HG03139 (cell line): ENCODE measurements at regions not wholly inside any gene's neighbourhood (a gene's known extent, or its start where the extent isn't known, plus 50 kb on each side); places are given as distances from the start of the nearest gene placed in this dataset.

Experiments
- ATAC-seq: cut with Tn5 transposase; IDR thresholded peaks from one replicate; pipeline ENCODE4 v1.9.1; 2021; ENCODE audit not compliant: unreplicated experiment

- no peak for ATAC-seq
Observed at GRCh38 chr13:40376867-40377535, 289.4 kb downstream of the FOXO1 start.

DNA sequence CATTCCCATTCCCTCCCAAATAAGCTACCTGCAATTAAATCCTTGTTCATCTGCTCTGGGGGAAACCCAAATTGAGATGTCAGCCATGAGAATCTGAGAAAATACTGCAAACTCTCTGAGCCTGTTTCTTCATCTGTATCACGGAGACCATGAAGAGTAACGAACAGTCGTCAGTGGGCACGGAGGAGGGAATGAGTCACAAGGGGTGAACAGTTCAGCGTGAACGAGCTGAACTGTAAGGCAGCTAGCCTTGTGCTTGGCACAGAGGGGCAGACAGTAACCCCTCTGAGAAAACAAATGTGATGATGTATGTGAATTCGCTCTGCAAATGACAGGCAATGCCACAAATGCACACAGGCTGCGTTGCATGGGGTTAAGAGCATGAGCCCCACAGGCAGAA, 288.7 kb downstream of the FOXO1 start:
- no peak for ATAC-seq

- no peak for ATAC-seq
Observed at GRCh38 chr13:40379196-40379595, 287.2 kb downstream of the FOXO1 start.

DNA sequence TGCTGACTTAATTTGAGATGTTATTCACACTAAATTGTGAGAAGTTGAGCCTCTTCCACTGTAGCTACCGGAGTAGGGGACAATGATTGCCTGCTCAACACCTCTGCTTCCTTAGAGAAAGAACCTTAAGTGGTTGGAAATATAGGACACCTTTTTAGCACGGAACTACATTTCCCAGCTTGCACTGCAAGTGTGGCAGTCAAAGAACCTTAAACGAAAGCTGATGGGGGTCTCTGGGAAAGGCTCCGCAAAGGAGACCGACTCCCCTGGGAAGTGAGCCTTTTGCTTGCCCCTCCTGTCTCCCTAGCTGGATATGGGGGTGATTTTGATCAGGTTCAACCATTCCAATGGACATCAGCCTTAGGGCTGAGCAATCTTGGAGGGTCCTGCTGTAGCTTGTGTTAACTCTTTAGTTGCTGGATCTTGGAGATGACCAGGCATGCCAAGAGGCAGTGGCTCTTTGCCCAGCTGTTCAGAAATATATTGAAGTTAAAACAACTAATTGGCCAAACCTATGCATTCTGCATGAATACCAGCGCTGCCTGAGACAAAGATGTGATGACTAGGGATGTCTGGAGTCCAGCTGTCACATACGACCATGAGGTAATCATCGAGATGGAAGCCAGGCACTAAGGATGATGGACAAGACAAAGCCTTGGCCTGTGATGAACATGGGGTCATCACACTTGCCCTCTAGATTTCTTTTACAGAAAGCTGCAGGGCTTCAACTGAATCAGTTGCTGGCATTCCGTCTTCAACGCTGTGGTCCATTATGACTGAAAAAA, 286.5 kb downstream of the FOXO1 start:
- ATAC-seq: no peak

DNA sequence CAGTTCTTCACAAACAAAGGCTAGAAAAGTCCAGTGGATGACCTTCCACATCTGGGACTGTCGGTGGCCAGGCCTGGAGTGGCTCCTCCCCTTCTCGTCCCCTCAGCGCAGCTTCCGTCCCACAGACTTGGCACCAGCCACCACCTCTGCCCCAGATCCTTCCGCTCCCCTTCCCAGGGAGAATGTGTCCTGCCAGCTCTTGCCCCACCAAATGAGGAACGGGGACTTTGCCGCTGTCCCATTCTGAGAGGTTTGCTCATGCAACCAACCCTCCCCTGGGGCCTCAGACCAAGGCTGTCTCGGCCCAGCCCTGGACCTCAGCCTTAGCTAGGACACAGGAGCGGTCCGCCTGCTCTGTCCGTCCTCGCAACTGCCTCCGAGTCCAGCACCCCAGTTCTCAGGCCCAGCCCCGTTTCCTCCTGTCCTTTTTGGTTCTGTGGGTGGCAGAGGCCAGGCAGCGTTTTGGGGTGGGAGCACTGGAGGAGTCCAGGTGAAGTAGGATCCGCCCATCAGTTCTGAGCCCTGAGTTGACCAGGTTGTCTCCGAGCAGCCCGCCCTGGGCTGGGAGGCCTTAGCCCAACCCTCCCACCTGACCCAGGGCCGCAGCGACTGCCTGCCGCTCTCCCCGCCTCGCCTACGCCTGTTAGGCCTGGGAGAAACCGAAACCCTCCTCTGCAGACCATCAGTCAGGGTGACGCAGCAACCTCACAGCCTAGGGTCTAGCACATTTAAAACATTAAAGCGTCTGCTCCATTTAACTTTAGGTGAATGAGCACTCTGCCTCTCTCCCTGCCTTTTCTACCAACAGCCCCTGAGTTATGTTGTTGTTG, 284.3 kb downstream of the FOXO1 start:
- ATAC-seq: no peak

- no peak for ATAC-seq
Observed at GRCh38 chr13:40383132-40383531, 283.3 kb downstream of the FOXO1 start.

- ATAC-seq: no peak
Observed at GRCh38 chr13:40383885-40384284, 282.6 kb downstream of the FOXO1 start.

DNA sequence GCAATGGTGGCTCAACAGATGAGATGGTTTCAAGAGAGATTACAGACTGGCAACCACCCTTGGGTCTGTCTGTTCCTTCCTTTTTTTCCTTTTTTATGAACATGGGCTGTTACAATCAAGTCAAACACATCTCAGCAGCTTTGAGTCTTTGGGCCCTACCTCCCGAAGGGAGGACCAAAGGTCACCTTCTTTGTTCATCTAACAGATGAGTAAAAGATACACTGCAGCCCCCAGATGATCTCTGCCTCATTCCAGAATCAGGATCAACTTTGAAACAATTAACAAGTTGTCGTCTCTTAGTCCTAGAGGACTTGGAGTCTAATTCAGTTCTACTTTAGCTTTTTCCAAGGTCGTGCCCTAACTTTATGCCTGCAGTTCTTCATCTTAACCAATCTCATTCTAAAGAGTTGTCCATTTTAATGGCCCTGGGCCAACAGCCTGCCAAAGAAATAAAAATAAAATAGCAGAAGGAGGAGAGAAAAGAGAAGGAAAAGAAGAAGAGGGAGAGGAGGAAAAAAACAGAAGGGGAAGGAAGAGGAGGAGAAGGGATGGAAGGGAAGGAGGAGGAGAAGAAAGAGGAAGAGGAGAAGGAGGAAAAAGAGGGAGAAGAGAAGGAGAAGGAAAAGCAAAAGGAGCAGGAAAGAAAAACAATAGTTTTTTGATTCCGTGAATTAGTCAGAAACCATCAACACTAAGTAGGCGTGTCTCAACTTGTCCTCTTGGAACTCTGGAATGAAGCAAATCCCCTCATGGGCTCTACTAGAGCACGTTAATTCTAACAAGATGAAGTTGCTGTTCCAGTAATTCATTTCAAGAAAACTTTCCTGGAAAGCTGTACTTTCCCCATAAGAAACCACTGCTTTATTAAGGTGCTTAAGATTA, 281.2 kb downstream of the FOXO1 start:
- ATAC-seq: no peak

- no peak for ATAC-seq
Observed at GRCh38 chr13:40385858-40386180, 280.6 kb downstream of the FOXO1 start.

- ATAC-seq: no peak
Observed at GRCh38 chr13:40386586-40386985, 279.9 kb downstream of the FOXO1 start.

DNA sequence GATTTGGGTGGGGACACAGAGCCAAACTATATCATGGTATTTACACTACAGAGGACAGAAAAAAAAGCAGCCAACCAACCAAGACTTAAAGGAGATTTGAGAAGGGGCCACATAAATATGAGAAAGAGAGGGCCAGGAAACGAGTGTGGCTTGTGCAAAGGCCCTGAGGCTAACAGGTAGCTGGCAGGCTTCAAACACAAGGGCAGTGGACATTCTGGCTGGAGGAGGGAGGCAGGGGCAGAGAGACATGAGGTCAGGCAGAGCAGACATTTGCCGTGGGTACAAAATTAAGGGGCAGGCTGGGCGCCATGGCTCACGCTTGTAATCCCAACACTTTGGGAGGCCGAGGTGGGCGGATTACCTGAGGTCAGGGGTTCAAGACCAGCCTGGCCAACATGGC, 278.7 kb downstream of the FOXO1 start:
- ATAC-seq: no peak

- ATAC-seq: peak; percentile 100
Observed at GRCh38 chr13:40388617-40389016, 277.8 kb downstream of the FOXO1 start.

GRCh38 chr13:40389081-40389641, 277.3 kb downstream of the FOXO1 start:
- ATAC-seq: peak; percentile 29

- no peak for ATAC-seq
Observed at GRCh38 chr13:40390401-40390916, 276.0 kb downstream of the FOXO1 start.

DNA sequence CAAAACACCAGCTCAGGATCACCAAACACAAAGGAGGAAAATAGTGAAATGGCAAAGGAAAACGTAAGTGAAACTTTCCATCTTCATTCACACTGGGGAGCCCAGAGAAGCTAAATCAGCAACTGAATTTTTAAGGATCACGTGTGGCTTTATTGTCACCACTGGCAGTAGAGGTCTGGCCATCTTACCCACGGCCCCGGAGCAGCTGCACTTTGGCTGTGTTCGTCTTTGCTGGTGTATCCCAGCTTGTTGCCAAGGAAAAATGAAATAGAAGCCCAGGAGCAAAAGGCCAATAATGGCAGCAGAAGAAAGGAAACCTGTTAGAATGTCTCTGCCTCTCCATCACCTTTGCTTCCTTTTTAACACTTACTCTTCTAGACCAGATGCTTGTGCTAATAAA, 274.7 kb downstream of the FOXO1 start:
- ATAC-seq: no peak

- ATAC-seq: no peak
Observed at GRCh38 chr13:40394304-40394985, 272.0 kb downstream of the FOXO1 start.

GRCh38 chr13:40398065-40398464, 268.4 kb downstream of the FOXO1 start:
- no peak for ATAC-seq

DNA sequence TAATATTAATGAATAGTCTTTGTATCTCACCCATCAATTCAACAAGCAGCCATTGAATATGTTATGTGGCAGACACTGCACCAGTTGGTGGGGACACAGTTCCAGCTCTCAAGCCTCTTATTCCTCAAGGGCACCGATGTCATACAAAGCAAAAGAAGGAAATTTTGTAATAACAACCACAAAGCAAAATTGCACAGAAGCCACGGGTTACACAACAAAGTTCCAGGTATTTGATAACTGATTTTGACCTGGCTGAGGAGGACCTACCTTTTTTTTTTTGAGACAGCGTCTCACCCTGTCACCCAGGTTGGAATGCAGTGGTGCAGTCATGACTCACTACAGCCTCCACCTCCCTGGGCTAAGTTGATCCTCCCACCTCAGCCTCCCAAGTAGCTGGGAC, 266.7 kb downstream of the FOXO1 start:
- ATAC-seq: no peak

GRCh38 chr13:40401911-40402776, 264.3 kb downstream of the FOXO1 start:
- peak; percentile 96 for ATAC-seq
